CD14-positive monocyte (primary cell): ENCODE measurements at regions not wholly inside any gene's neighbourhood (a gene's known extent, or its start where the extent isn't known, plus 50 kb on each side); places are given as distances from the start of the nearest gene placed in this dataset.

Experiments
- DNase-seq, 3 donors: peaks; one replicate each; pipeline ENCODE4 v3.0.0-alpha.2; 2011 to 2022
- H2AFZ ChIP-seq: 2 replicates; pipeline ENCODE4 v1.6.0; 2012; ENCODE audit warnings: mild to moderate bottlenecking, low read depth, low read length, inconsistent platforms; ENCODE audit not compliant: insufficient read depth, poor library complexity, severe bottlenecking
- H3K27ac ChIP-seq, 2 donors: 1 replicate in 1 of 2; 2 replicates in 1 of 2; pipeline ENCODE4 v1.5.1; 2012 to 2013; ENCODE audit warnings: low read length in 2 of 2, control low read depth in 1 of 2, inconsistent platforms in 1 of 2, low read depth in 1 of 2, mild to moderate bottlenecking in 1 of 2
- H3K27me3 ChIP-seq, 2 donors: one replicate each; pipeline versions ENCODE4 v1.6.0 to v1.6.1; 2011 to 2013; ENCODE audit warnings: low read length in 2 of 2; ENCODE audit not compliant: control insufficient read depth in 2 of 2, insufficient read depth in 2 of 2
- H3K36me3 ChIP-seq, 2 donors: replicated peaks in 1 of 2; 1 replicate in 1 of 2; 2 replicates in 1 of 2; pipeline versions ENCODE4 v1.5.1 to v1.6.1; 2012 to 2013; ENCODE audit warnings: low read length in 2 of 2, control low read depth in 1 of 2, inconsistent platforms in 1 of 2, mild to moderate bottlenecking in 1 of 2; ENCODE audit not compliant: insufficient read depth in 2 of 2, control insufficient read depth in 1 of 2
- H3K4me1 ChIP-seq, 2 donors: 1 replicate in 1 of 2; 2 replicates in 1 of 2; pipeline versions ENCODE4 v1.5.1 to v1.6.1; 2012 to 2013; ENCODE audit warnings: low read length in 2 of 2, control low read depth in 1 of 2, inconsistent platforms in 1 of 2, mild to moderate bottlenecking in 1 of 2, moderate library complexity in 1 of 2; ENCODE audit not compliant: insufficient read depth in 2 of 2, control insufficient read depth in 1 of 2
- H3K4me2 ChIP-seq: replicated peaks from 2 replicates; pipeline ENCODE3; 2012; ENCODE audit warnings: low read length, moderate library complexity, mild to moderate bottlenecking; ENCODE audit not compliant: poor library complexity, severe bottlenecking; ENCODE audit errors: extremely low read depth
- H3K4me3 ChIP-seq, 3 experiments: fragments of 200-600 bp in 1 of 3; sonication (generic) in 1 of 3; replicated peaks in 1 of 3; 1 replicate in 2 of 3; 2 replicates in 1 of 3; pipeline ENCODE4 v1.5.1; 2011 to 2013; ENCODE audit warnings: low read length in 3 of 3, mild to moderate bottlenecking in 3 of 3, control low read depth in 2 of 3, low read depth in 2 of 3, inconsistent platforms in 1 of 3, moderate library complexity in 1 of 3
- H3K79me2 ChIP-seq: 2 replicates; pipeline ENCODE4 v1.6.0; 2012; ENCODE audit warnings: mild to moderate bottlenecking, control low read depth, inconsistent platforms, low read length, moderate library complexity; ENCODE audit not compliant: insufficient read depth
- H3K9ac ChIP-seq: 2 replicates; pipeline ENCODE4 v1.6.0; 2017; ENCODE audit warnings: low read length, mild to moderate bottlenecking; ENCODE audit not compliant: insufficient read depth, poor library complexity, severe bottlenecking
- H3K9me3 ChIP-seq, 2 donors: replicated peaks in 1 of 2; 1 replicate in 1 of 2; 2 replicates in 1 of 2; pipeline versions ENCODE4 v1.5.1 to v1.6.1; 2012 to 2013; ENCODE audit warnings: low read length in 2 of 2, control low read depth in 1 of 2; ENCODE audit not compliant: control insufficient read depth in 1 of 2, insufficient read depth in 1 of 2
- H4K20me1 ChIP-seq: 2 replicates; pipeline ENCODE4 v1.6.0; 2012; ENCODE audit warnings: mild to moderate bottlenecking, low read length, control low read depth, moderate library complexity; ENCODE audit not compliant: insufficient read depth
- H3K27ac Mint-ChIP-seq, 7 donors: one replicate each; pipeline ENCODE4 v1.8.0; 2020; ENCODE audit warnings: mild to moderate bottlenecking in 7 of 7, mixed read lengths in 7 of 7, moderate library complexity in 6 of 7, inconsistent platforms in 2 of 7
- H3K27me3 Mint-ChIP-seq, 3 donors: one replicate each; pipeline ENCODE4 v1.8.0; 2021 to 2022; ENCODE audit warnings: low read depth in 3 of 3, mild to moderate bottlenecking in 3 of 3, mixed read lengths in 3 of 3, moderate library complexity in 3 of 3, inconsistent platforms in 1 of 3
- H3K36me3 Mint-ChIP-seq, 2 donors: one replicate each; pipeline ENCODE4 v1.8.0; 2020; ENCODE audit warnings: mixed read lengths in 2 of 2, inconsistent platforms in 1 of 2, mild to moderate bottlenecking in 1 of 2
- H3K4me1 Mint-ChIP-seq: one replicate; pipeline ENCODE4 v1.8.0; 2020; ENCODE audit warnings: mild to moderate bottlenecking, mixed read lengths
- H3K4me3 Mint-ChIP-seq, 2 donors: one replicate each; pipeline ENCODE4 v1.8.0; 2020; ENCODE audit warnings: mild to moderate bottlenecking in 2 of 2, mixed read lengths in 2 of 2, moderate library complexity in 1 of 2
- H3K9me3 Mint-ChIP-seq, 7 donors: one replicate each; pipeline ENCODE4 v1.8.0; 2020 to 2022; ENCODE audit warnings: mixed read lengths in 7 of 7, mild to moderate bottlenecking in 6 of 7, moderate library complexity in 6 of 7, inconsistent platforms in 2 of 7
- WGBS: methylation state at CpG from one replicate; pipeline ENCODE4 v1.1.5; 2013; ENCODE audit warnings: missing lambda C conversion rate; ENCODE audit not compliant: insufficient coverage; 5-methylcytosine and 5-hydroxymethylcytosine counted together
- intact Hi-C, 2 donors: fragments of 100-400 bp; cut with micrococcal nuclease; formaldehyde crosslinking; loops; one replicate each; pipeline versions ENCODE4 v1.15.0 to v1.15.1; 2023
- TF ChIP-seq, protein P1 (sequence below): fragments of 200-600 bp; IDR thresholded peaks from one replicate; pipeline ENCODE4 v1.8.0; 2022; ENCODE audit warnings: antibody characterized with exemption, mild to moderate bottlenecking

GRCh38 chr4:11328401-11328800 is 100.3 kb downstream of the HS3ST1 start:
- no peak overlapping the region for H3K4me2 ChIP-seq
- no peak overlapping the region for H2AFZ ChIP-seq
- no peak overlapping the region for H3K4me3 Mint-ChIP-seq
- no peak overlapping the region for H3K27ac Mint-ChIP-seq
- intact Hi-C loops, result no loop called here
- H3K79me2 ChIP-seq, result no peaks in the 10 kb centered on the region
- no peaks in the 10 kb centered on the region for H3K4me1 ChIP-seq
- no peak overlapping the region for H3K4me3 ChIP-seq
- H3K9me3 Mint-ChIP-seq, result peaks cover 4 to 14% (median 11%) of the 10 kb centered on the region in 7 donors
- peaks cover 0 to 4% (median 0%) of the 10 kb centered on the region in 3 donors for H3K27me3 Mint-ChIP-seq
- H3K27ac ChIP-seq, result no peak overlapping the region
- no peaks in the 10 kb centered on the region for H3K36me3 Mint-ChIP-seq
- 88% methylated on average over 1 of the region's 2 CpGs for WGBS
- H3K36me3 ChIP-seq, result no peaks in the 10 kb centered on the region
- H3K9me3 ChIP-seq, result peaks cover 7 to 9% of the 10 kb centered on the region in 2 donors
- H3K27me3 ChIP-seq, result no peaks in the 10 kb centered on the region
- H3K9ac ChIP-seq, result no peak overlapping the region
- TF ChIP-seq, protein P1, sequence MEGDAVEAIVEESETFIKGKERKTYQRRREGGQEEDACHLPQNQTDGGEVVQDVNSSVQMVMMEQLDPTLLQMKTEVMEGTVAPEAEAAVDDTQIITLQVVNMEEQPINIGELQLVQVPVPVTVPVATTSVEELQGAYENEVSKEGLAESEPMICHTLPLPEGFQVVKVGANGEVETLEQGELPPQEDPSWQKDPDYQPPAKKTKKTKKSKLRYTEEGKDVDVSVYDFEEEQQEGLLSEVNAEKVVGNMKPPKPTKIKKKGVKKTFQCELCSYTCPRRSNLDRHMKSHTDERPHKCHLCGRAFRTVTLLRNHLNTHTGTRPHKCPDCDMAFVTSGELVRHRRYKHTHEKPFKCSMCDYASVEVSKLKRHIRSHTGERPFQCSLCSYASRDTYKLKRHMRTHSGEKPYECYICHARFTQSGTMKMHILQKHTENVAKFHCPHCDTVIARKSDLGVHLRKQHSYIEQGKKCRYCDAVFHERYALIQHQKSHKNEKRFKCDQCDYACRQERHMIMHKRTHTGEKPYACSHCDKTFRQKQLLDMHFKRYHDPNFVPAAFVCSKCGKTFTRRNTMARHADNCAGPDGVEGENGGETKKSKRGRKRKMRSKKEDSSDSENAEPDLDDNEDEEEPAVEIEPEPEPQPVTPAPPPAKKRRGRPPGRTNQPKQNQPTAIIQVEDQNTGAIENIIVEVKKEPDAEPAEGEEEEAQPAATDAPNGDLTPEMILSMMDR, result no peak
- H3K4me1 Mint-ChIP-seq, result no peaks in the 10 kb centered on the region
- no peak for DNase-seq
- H4K20me1 ChIP-seq, result no peaks in the 10 kb centered on the region

GRCh38 chr4:11326021-11326420 is 102.7 kb downstream of the HS3ST1 start:
- no peak overlapping the region for H3K4me3 ChIP-seq
- no peaks in the 10 kb centered on the region for H4K20me1 ChIP-seq
- TF ChIP-seq, protein P1, result no peak
- 100% methylated on average over 1 of the region's 2 CpGs for whole genome bisulfite sequencing
- H3K36me3 ChIP-seq, result no peaks in the 10 kb centered on the region
- no peak overlapping the region for H3K4me2 ChIP-seq
- H2AFZ ChIP-seq, result no peak overlapping the region
- intact Hi-C loops, result no loop called here
- Mint-ChIP-seq H3K36me3 (no peaks in the 10 kb centered on the region), H3K9me3 (peaks cover 12 to 23% (median 16%) of the 10 kb centered on the region in 7 donors), H3K4me1 (no peaks in the 10 kb centered on the region), H3K4me3 (no peak overlapping the region), H3K27me3 (peaks cover 0 to 2% (median 0%) of the 10 kb centered on the region in 3 donors), H3K27ac (no peak overlapping the region)
- no peaks in the 10 kb centered on the region for H3K27me3 ChIP-seq
- H3K27ac ChIP-seq, result no peak overlapping the region
- DNase-seq, result no peak
- H3K79me2 ChIP-seq, result no peaks in the 10 kb centered on the region
- no peak overlapping the region for H3K9ac ChIP-seq
- no peaks in the 10 kb centered on the region for H3K4me1 ChIP-seq
- H3K9me3 ChIP-seq, result peaks cover 7 to 9% of the 10 kb centered on the region in 2 donors
